Embryonic facial prominence (tissue), 1 donor: ENCODE measurements at regions not wholly inside any gene's neighbourhood (a gene's known extent, or its start where the extent isn't known, plus 50 kb on each side); places are given as distances from the start of the nearest gene placed in this dataset.

Source experiments
- DNase-seq: peaks from one replicate; pipeline ENCODE4 v3.0.0-alpha.2; 2016; ENCODE audit errors: extremely low spot score

DNA sequence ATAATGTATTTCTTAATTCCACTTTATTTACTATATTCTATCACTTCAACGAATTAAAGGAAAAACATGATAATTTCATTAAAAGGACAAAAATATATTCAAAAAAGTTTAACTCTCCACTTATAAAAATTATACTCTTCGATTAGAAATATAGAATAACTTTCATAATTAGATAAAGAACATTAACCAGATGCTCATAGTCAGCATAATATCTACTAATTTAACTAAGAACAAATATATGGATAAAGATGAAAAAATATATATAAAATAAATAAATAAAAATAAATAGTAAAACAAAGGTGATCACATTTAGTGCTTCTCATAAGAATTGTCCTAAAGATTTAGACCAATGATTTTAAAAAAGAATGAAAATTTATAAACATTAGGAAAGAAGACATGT is 1065.2 kb upstream of the CNTN5 start:
- DNase-seq, result no peak

DNA sequence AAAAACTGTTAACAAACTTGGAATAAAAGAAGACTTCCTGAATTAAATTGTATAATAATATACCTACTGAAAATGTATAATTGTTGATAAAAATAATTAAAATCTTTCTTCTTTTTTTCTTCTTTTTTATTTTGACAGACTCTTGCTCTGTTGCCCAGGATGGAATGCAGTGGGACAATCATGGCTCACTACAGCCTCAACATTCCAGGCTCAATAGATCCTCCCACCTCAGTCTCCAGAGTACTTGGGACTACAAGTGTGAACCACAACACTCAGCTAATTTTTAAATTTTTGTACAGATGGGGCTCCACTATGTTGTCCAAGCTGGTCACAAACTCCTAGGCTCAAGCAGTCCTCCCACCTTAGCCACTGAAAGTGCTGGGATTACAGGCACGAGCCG is 1063.8 kb upstream of the CNTN5 start:
- no peak for DNase-seq

DNA sequence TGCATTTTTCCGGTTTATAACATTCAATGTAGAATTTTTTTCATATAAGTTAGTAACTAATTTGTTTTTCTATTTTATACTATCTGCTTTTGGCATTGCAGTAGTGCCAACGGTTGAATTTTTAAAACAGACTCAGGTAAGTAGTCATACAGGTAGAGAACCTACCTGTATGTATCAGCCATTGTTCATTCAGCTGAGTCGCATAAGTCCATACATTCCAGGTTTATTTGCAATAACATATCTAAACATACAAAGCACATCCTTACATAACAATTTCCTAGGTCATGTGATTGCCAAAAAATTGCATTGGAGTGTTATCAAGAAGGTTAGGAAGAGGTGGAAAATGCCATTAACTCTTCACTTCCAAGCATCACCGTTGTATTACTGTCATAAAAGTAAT is 1059.3 kb upstream of the CNTN5 start:
- DNase-seq, result no peak

DNA sequence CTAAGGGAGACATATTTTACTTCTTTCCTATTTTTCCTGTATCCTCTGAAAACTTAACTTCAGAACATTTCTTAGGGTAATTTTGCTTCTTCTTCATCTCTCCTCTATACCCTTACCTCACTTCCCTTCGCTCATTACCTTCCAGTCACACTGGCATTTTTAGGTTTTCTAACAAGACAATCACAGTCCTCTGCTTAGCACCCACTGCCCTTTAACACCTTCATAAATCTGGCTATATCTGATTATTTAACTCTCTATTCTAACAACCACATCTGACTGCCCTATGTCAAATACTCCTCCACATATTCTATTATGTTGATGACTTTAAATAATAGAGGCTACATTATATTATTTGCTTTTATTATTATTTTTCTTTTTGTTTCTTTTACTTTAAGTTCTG is 1058.0 kb upstream of the CNTN5 start:
- DNase-seq, result no peak

DNA sequence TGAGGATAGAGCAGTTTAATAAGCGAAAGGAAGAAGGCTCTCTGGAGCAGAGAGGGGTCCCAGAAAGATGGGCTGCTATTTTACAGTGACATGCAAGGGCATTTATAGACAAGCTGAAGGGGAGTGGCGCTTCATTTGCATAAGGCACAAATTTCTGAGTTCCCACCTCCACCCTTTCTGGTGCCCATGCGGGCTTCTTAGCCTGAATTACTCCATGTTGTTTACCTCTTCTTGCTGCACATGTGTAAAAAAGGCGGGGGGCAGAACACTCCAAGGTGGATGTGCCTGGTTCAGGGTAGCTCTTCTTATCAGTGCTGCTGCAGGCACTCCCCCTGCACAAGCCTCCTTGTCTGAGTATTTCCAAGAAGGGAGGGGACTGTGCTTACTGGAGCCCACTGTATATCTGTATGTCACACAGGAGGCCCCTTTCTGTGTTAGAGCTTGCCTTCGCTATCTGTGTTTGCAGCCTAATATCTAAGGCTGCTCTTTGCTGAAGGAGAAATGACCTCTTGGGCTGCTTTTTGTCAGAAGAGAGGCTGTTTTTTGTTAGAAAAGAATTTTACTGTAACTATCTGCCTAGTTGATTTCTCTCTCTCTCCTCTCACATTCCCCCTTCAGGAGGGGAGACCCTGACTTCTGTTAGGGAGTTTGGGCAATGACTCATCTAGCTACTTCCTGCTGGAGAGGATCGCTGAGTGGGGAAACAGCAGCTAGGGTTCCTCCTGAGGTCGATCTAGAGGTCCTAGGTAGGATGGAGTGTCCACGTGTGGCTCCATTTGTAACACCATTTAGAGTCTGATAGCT is 1057.0 kb upstream of the CNTN5 start:
- DNase-seq, result no peak

GRCh38 chr11:97964332-97965004 is 1056.3 kb upstream of the CNTN5 start:
- no peak for DNase-seq

- no peak for DNase-seq
These were observed 1054.7 kb upstream of the CNTN5 start for GRCh38 chr11:97965849-97966646.

- DNase-seq, result no peak
These were observed 1053.8 kb upstream of the CNTN5 start for GRCh38 chr11:97966901-97967300.

DNA sequence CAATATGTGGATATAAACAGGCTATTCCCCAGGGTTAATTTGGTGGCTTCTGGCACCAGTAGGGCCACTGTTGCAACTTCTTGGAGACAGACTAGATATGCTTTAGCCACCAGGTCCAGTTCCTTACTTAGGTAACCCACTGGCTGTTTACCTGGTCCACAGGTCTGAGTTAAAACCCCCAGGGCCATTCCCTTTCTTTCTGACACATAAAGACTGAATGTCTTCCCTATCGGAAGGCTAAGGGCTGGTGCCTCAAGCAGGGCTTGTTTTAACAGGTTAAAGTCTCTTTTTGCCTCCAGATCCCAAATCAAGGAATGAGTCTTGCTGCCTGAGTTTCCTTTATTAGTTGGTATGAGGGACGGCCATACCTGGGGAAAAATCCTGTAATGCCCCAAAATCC is 1052.7 kb upstream of the CNTN5 start:
- DNase-seq, result no peak

- DNase-seq, result no peak
These were observed 1048.0 kb upstream of the CNTN5 start for GRCh38 chr11:97972731-97973130.

- DNase-seq, result no peak
These were observed 1047.3 kb upstream of the CNTN5 start for GRCh38 chr11:97973352-97973857.

DNA sequence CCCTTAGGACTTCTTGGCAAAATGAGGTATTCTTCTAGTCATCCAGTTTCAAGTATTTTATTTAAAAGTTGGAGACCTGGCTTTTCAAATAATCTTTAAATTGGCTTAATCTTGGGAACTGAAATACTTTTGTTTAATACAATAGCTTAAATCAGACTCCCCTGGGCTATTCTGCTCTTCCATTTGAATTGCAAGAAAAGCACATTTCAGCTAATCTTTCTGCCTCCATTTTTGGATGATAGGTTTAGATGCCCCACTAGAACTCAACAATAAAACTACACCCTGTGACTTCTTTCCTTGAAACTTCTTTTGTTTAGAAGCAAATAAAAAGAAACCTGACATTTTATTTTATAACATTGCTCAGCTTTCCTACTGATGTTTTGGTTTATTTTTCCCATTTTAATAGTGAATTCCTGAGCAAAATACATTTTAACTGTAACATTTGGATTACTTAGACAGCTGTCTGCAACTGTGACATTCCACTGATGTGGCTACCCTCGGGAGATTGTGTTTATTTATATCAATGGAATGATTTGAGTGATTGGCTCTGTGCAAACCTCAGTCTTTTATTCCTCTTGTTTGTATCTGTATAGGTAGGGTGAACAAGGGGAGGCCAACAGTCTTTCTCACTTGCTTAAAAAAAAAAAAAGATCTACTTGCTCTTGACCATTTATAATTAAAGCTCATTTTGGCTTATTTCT is 1045.8 kb upstream of the CNTN5 start:
- DNase-seq, result no peak

DNA sequence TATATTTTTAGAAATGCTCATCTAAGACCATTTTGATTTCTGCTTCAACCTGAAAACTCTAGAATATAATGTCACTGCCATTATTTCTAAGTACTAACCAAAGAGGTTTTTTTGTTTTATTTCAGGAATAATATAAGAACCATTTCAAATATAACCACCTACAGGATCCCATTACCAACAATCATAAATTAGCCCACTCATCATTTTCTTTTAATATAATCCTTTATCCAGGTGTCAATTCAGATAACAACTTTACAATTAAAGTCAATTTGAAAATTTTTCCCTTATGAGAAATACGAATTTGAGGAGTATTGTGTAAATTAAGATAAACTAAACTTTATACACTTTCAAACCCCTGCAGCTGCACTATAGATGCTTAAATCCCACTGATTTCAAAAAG is 1043.0 kb upstream of the CNTN5 start:
- no peak for DNase-seq

DNA sequence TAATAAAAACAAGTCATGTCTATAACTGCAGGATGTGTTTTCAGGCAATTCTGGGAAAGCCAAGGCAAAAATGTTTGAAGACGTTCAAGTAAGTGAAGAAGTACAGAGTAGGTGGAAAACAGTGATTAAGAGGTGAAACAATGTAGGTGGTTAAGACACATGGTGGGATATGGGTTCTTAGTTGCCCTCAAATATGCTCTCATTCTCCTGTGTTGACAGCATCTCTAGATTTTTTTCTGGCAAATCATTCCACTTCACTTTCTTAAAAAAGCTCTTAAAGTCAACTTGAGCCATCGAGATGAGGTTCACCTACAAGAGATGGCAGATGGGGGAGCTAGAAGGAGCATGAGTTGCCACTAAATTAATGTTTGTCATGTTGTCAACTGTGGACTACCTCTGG is 1041.0 kb upstream of the CNTN5 start:
- DNase-seq, result no peak

DNA sequence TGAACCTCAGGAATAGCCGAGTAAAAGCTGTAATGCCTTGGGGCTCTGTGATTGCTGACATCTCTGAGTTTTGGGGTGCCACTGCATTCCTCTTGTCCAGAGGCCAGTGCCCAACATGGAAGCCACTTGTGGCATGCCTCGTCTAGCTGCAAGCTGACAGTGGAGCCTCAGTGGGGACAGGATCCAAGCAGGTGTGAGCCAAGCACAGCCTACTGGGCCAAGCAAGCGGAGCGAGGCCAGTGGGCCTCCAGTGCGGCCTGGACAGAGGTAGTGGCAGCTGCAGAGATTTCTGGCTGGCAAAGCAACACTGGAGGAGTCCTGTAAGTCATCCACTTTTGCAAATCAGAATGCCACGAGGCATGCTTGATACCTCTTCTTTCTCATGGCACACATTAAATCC is 1038.2 kb upstream of the CNTN5 start:
- no peak for DNase-seq

- no peak for DNase-seq
These were observed 1031.6 kb upstream of the CNTN5 start for GRCh38 chr11:97989121-97989520.

GRCh38 chr11:97990162-97990920 is 1030.4 kb upstream of the CNTN5 start:
- no peak for DNase-seq

DNA sequence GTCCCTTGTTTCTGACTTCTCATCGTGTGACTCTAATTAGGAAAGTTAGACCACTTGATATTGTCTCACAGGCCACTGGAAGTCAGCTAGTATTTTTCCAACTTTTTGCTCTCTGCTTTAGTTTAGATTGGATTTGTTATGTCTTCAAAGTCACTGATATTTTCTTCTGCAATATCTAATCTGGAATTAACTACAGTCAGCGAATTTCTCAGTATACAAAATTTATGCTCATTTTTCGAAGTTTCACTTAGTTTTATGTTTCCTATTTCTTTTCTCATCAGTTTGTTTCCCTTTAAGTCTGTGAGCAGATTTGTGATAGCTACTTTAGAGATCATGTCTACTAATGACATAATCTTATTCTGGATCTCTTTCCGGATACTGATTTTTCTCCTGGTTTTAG is 1027.2 kb upstream of the CNTN5 start:
- no peak for DNase-seq

DNA sequence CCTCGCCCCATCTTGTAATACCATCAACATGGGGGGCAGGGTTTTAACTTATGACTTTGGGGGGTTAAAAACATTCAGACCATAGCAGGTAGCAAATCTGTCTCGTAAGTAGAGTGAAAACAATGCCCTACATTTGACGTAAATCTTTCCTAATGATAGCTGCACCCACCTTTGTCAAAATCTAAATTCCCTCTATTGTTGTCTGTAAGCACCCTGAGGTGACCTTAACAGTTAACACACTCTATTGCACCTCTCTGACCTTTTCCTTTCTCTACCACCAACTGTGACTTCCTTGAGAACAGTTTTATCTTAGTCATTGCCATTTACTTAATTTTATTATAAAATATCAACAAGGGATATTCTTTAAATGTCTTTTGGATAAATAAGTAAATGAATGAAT is 1024.9 kb upstream of the CNTN5 start:
- DNase-seq, result no peak

DNA sequence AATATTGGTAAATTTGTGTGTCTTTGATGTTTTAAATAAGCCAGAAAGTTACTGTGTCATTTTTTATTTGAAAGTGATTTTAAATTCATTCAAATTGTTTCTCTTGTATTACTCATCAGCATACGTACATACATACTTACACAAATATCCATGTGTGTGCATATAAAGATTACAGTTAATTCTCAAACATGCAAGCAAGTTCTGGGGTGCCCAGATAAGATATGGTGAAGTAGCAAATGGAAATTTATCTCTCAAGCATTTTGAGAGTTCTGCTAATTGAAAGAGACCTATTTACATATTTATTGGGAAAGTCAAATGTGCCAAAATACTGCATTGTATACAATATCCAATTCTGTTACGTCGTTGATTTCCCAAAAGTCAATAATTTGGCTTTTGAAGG is 1024.0 kb upstream of the CNTN5 start:
- DNase-seq, result no peak
